GM23338 (cell line): ENCODE measurements at regions not wholly inside any gene's neighbourhood (a gene's known extent, or its start where the extent isn't known, plus 50 kb on each side); places are given as distances from the start of the nearest gene placed in this dataset.

Source experiments
- ATAC-seq: fragments of 200-7000 bp; cut with Tn5 transposase; 3 replicates; pipeline ENCODE4 v1.9.1; 2020
- DNase-seq: peaks from one replicate; pipeline ENCODE4 v3.0.0-alpha.2; 2015; ENCODE audit warnings: low spot score
- H2AFZ ChIP-seq: fragments of 200-600 bp; sonication (generic); 2 replicates; pipeline ENCODE4 v1.8.0; 2016; ENCODE audit warnings: antibody characterized with exemption, mild to moderate bottlenecking, moderate library complexity
- H3F3A ChIP-seq: fragments of 200-600 bp; sonication (generic); replicated peaks from 2 replicates; pipeline ENCODE4 v1.8.0; 2017; ENCODE audit warnings: antibody characterized with exemption, mixed run types, low read depth
- H3K27ac ChIP-seq: fragments of 200-600 bp; sonication (generic); 2 replicates; pipeline ENCODE4 v1.6.1; 2016; ENCODE audit warnings: low read depth
- H3K27me3 ChIP-seq: fragments of 200-600 bp; sonication (generic); 2 replicates; pipeline ENCODE4 v1.8.0; 2016; ENCODE audit warnings: mild to moderate bottlenecking, mixed run types, moderate library complexity; ENCODE audit not compliant: insufficient read depth
- H3K36me3 ChIP-seq: fragments of 200-600 bp; sonication (generic); 2 replicates; pipeline ENCODE4 v1.8.0; 2016; ENCODE audit warnings: mild to moderate bottlenecking; ENCODE audit not compliant: insufficient read depth
- H3K4me1 ChIP-seq: fragments of 200-600 bp; sonication (generic); 2 replicates; pipeline ENCODE4 v1.8.0; 2016; ENCODE audit warnings: mild to moderate bottlenecking, moderate library complexity; ENCODE audit not compliant: insufficient read depth
- H3K4me2 ChIP-seq: fragments of 200-600 bp; sonication (generic); 2 replicates; pipeline ENCODE4 v1.7.1; 2017; ENCODE audit warnings: mixed run types
- H3K4me3 ChIP-seq: fragments of 200-600 bp; sonication (generic); 2 replicates; pipeline ENCODE4 v1.6.1; 2016; ENCODE audit warnings: mixed run types
- H3K79me2 ChIP-seq: fragments of 200-600 bp; sonication (generic); replicated peaks from 2 replicates; pipeline ENCODE4 v1.8.0; 2017; ENCODE audit warnings: mild to moderate bottlenecking; ENCODE audit not compliant: insufficient read depth
- H3K9me2 ChIP-seq: fragments of 200-600 bp; sonication (generic); 2 replicates; pipeline ENCODE4 v1.8.0; 2017; ENCODE audit not compliant: insufficient read depth
- H4K20me1 ChIP-seq: fragments of 200-600 bp; sonication (generic); replicated peaks from 2 replicates; pipeline ENCODE4 v1.8.0; 2017; ENCODE audit warnings: mild to moderate bottlenecking; ENCODE audit not compliant: insufficient read depth
- H3K27ac Mint-ChIP-seq: 2 replicates; pipeline ENCODE4 v1.8.0; 2020; ENCODE audit warnings: inconsistent platforms, mild to moderate bottlenecking, moderate library complexity, mixed read lengths
- H3K27me3 Mint-ChIP-seq: 3 replicates; pipeline ENCODE4 v1.8.0; 2022; ENCODE audit warnings: low read depth, mild to moderate bottlenecking, moderate library complexity, mixed read lengths, inconsistent platforms; ENCODE audit not compliant: insufficient read depth, poor library complexity
- H3K36me3 Mint-ChIP-seq: 3 replicates; pipeline ENCODE4 v1.8.0; 2021; ENCODE audit warnings: low read depth, mild to moderate bottlenecking, inconsistent platforms, moderate library complexity, mixed read lengths
- H3K4me1 Mint-ChIP-seq: 3 replicates; pipeline ENCODE4 v1.8.0; 2020; ENCODE audit warnings: mild to moderate bottlenecking, inconsistent platforms, mixed read lengths
- H3K4me3 Mint-ChIP-seq: 3 replicates; pipeline ENCODE4 v1.8.0; 2021; ENCODE audit warnings: moderate library complexity, mild to moderate bottlenecking, inconsistent platforms, mixed read lengths
- H3K9me3 Mint-ChIP-seq: 3 replicates; pipeline ENCODE4 v1.8.0; 2020; ENCODE audit warnings: moderate library complexity, mild to moderate bottlenecking, inconsistent platforms, mixed read lengths
- EZH2phosphoT487 ChIP-seq: fragments of 200-600 bp; sonication (generic); IDR thresholded peaks from one replicate; pipeline ENCODE4 v1.8.1; 2018; ENCODE audit warnings: antibody characterized with exemption; ENCODE audit not compliant: unreplicated experiment
- NANOG ChIP-seq: IDR thresholded peaks from 2 replicates; pipeline ENCODE4 v1.6.1; 2016; ENCODE audit warnings: antibody characterized with exemption, borderline replicate concordance
- POLR2AphosphoS5 ChIP-seq: IDR thresholded peaks from 2 replicates; pipeline ENCODE4 v1.6.1; 2016; ENCODE audit warnings: antibody characterized with exemption, low read depth
- STAT1 ChIP-seq: IDR thresholded peaks from one replicate; pipeline ENCODE4 v1.6.1; 2016; ENCODE audit warnings: antibody characterized with exemption; ENCODE audit not compliant: unreplicated experiment
- ZNF331 ChIP-seq: fragments of 250-450 bp; sonication (Bioruptor Pico); IDR thresholded peaks from 2 replicates; pipeline ENCODE4 v1.5.0; 2020; ENCODE audit warnings: low read depth, mild to moderate bottlenecking, moderate library complexity
- TF ChIP-seq, protein P1 (sequence below): IDR thresholded peaks from one replicate; pipeline ENCODE4 v1.6.1; 2018; ENCODE audit warnings: antibody characterized with exemption; ENCODE audit not compliant: unreplicated experiment
- TF ChIP-seq, protein P2 (sequence below): IDR thresholded peaks from 2 replicates; pipeline ENCODE4 v1.6.1; 2016; ENCODE audit warnings: antibody characterized with exemption
- TF ChIP-seq, protein P3 (sequence below): fragments of 250-450 bp; sonication (Bioruptor Pico); IDR thresholded peaks from 2 replicates; pipeline ENCODE4 v1.5.0; 2020; ENCODE audit warnings: mild to moderate bottlenecking, moderate library complexity
- TF ChIP-seq, protein P4 (sequence below), 2 experiments: fragments of 200-600 bp in 1 of 2; sonication (generic) in 1 of 2; conservative IDR thresholded peaks; 2 replicates each; pipeline versions ENCODE4 v1.5.1 to v1.6.1; 2016 to 2017; ENCODE audit warnings: antibody characterized with exemption in 2 of 2, low read depth in 2 of 2, mild to moderate bottlenecking in 2 of 2, moderate library complexity in 1 of 2

DNA sequence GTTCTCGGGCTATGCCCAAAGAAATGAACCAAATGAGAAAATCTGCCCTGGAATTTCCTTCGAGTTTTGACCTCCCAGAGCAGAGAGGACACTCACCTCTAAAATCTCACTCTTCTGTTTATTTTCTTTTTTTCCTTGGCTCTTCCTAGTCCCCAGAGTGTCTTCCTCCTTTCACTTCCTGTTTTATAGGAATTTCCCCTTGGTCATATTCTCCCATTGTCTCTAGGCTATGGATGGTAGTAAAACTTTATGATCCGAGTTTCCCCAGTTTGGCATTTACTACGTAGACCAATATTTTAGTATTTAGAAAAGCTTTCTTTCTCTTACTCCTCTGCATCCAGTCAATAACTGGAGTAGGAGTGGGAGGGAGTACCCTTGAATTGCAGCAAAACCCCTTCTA lies 354.5 kb upstream of the ZNF608 start:
- TF ChIP-seq, protein P1, sequence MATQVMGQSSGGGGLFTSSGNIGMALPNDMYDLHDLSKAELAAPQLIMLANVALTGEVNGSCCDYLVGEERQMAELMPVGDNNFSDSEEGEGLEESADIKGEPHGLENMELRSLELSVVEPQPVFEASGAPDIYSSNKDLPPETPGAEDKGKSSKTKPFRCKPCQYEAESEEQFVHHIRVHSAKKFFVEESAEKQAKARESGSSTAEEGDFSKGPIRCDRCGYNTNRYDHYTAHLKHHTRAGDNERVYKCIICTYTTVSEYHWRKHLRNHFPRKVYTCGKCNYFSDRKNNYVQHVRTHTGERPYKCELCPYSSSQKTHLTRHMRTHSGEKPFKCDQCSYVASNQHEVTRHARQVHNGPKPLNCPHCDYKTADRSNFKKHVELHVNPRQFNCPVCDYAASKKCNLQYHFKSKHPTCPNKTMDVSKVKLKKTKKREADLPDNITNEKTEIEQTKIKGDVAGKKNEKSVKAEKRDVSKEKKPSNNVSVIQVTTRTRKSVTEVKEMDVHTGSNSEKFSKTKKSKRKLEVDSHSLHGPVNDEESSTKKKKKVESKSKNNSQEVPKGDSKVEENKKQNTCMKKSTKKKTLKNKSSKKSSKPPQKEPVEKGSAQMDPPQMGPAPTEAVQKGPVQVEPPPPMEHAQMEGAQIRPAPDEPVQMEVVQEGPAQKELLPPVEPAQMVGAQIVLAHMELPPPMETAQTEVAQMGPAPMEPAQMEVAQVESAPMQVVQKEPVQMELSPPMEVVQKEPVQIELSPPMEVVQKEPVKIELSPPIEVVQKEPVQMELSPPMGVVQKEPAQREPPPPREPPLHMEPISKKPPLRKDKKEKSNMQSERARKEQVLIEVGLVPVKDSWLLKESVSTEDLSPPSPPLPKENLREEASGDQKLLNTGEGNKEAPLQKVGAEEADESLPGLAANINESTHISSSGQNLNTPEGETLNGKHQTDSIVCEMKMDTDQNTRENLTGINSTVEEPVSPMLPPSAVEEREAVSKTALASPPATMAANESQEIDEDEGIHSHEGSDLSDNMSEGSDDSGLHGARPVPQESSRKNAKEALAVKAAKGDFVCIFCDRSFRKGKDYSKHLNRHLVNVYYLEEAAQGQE = no peak
- TF ChIP-seq POLR2AphosphoS5 = no peak
- TF ChIP-seq, protein P2, sequence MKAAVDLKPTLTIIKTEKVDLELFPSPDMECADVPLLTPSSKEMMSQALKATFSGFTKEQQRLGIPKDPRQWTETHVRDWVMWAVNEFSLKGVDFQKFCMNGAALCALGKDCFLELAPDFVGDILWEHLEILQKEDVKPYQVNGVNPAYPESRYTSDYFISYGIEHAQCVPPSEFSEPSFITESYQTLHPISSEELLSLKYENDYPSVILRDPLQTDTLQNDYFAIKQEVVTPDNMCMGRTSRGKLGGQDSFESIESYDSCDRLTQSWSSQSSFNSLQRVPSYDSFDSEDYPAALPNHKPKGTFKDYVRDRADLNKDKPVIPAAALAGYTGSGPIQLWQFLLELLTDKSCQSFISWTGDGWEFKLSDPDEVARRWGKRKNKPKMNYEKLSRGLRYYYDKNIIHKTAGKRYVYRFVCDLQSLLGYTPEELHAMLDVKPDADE = no peak
- TF ChIP-seq, protein P3, sequence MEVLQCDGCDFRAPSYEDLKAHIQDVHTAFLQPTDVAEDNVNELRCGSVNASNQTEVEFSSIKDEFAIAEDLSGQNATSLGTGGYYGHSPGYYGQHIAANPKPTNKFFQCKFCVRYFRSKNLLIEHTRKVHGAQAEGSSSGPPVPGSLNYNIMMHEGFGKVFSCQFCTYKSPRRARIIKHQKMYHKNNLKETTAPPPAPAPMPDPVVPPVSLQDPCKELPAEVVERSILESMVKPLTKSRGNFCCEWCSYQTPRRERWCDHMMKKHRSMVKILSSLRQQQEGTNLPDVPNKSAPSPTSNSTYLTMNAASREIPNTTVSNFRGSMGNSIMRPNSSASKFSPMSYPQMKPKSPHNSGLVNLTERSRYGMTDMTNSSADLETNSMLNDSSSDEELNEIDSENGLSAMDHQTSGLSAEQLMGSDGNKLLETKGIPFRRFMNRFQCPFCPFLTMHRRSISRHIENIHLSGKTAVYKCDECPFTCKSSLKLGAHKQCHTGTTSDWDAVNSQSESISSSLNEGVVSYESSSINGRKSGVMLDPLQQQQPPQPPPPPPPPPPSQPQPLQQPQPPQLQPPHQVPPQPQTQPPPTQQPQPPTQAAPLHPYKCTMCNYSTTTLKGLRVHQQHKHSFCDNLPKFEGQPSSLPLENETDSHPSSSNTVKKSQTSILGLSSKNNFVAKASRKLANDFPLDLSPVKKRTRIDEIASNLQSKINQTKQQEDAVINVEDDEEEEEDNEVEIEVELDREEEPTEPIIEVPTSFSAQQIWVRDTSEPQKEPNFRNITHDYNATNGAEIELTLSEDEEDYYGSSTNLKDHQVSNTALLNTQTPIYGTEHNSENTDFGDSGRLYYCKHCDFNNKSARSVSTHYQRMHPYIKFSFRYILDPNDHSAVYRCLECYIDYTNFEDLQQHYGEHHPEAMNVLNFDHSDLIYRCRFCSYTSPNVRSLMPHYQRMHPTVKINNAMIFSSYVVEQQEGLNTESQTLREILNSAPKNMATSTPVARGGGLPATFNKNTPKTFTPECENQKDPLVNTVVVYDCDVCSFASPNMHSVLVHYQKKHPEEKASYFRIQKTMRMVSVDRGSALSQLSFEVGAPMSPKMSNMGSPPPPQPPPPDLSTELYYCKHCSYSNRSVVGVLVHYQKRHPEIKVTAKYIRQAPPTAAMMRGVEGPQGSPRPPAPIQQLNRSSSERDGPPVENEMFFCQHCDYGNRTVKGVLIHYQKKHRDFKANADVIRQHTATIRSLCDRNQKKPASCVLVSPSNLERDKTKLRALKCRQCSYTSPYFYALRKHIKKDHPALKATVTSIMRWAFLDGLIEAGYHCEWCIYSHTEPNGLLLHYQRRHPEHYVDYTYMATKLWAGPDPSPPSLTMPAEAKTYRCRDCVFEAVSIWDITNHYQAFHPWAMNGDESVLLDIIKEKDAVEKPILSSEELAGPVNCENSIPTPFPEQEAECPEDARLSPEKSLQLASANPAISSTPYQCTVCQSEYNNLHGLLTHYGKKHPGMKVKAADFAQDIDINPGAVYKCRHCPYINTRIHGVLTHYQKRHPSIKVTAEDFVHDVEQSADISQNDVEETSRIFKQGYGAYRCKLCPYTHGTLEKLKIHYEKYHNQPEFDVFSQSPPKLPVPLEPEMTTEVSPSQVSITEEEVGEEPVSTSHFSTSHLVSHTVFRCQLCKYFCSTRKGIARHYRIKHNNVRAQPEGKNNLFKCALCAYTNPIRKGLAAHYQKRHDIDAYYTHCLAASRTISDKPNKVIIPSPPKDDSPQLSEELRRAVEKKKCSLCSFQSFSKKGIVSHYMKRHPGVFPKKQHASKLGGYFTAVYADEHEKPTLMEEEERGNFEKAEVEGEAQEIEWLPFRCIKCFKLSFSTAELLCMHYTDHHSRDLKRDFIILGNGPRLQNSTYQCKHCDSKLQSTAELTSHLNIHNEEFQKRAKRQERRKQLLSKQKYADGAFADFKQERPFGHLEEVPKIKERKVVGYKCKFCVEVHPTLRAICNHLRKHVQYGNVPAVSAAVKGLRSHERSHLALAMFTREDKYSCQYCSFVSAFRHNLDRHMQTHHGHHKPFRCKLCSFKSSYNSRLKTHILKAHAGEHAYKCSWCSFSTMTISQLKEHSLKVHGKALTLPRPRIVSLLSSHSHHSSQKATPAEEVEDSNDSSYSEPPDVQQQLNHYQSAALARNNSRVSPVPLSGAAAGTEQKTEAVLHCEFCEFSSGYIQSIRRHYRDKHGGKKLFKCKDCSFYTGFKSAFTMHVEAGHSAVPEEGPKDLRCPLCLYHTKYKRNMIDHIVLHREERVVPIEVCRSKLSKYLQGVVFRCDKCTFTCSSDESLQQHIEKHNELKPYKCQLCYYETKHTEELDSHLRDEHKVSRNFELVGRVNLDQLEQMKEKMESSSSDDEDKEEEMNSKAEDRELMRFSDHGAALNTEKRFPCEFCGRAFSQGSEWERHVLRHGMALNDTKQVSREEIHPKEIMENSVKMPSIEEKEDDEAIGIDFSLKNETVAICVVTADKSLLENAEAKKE (CRISPR knock-in tag) = no peak
- no peak for TF ChIP-seq STAT1
- TF ChIP-seq ZNF331 (CRISPR knock-in tag) = no peak
- no peak for TF ChIP-seq EZH2phosphoT487
- TF ChIP-seq, protein P4, sequence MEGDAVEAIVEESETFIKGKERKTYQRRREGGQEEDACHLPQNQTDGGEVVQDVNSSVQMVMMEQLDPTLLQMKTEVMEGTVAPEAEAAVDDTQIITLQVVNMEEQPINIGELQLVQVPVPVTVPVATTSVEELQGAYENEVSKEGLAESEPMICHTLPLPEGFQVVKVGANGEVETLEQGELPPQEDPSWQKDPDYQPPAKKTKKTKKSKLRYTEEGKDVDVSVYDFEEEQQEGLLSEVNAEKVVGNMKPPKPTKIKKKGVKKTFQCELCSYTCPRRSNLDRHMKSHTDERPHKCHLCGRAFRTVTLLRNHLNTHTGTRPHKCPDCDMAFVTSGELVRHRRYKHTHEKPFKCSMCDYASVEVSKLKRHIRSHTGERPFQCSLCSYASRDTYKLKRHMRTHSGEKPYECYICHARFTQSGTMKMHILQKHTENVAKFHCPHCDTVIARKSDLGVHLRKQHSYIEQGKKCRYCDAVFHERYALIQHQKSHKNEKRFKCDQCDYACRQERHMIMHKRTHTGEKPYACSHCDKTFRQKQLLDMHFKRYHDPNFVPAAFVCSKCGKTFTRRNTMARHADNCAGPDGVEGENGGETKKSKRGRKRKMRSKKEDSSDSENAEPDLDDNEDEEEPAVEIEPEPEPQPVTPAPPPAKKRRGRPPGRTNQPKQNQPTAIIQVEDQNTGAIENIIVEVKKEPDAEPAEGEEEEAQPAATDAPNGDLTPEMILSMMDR (conservative IDR thresholded peaks at IDR 0.05; ENCODE audit: low read depth in 2 of 2) = no peak
- TF ChIP-seq NANOG = no peak
- no peaks in the 10 kb centered on the region for H3K36me3 ChIP-seq
- no peak overlapping the region for H3K27ac ChIP-seq
- no peaks in the 10 kb centered on the region for H4K20me1 ChIP-seq
- peak overlapping the region; percentile 63 for H2AFZ ChIP-seq
- Mint-ChIP-seq H3K36me3 (peaks cover 9% of the 10 kb centered on the region; the same call in 2 of the 3 replicates), H3K9me3 (peaks cover 10% of the 10 kb centered on the region), H3K27me3 (peaks cover 5% of the 10 kb centered on the region), H3K27ac (no peak overlapping the region), H3K4me1 (no peaks in the 10 kb centered on the region), H3K4me3 (no peak overlapping the region)
- ATAC-seq (no peak), DNase-seq (no peak)
- no peaks in the 10 kb centered on the region for H3F3A ChIP-seq
- no peaks in the 10 kb centered on the region for H3K27me3 ChIP-seq
- H3K4me1 ChIP-seq = no peaks in the 10 kb centered on the region; the same call in 1 of the 2 replicates
- H3K4me2 ChIP-seq = no peak overlapping the region
- no peak overlapping the region for H3K4me3 ChIP-seq
- H3K79me2 ChIP-seq = no peaks in the 10 kb centered on the region
- peaks cover 4% of the 10 kb centered on the region; the same call in 1 of the 2 replicates for H3K9me2 ChIP-seq
